Lower leg skin (tissue), 3 donors: ENCODE measurements at regions not wholly inside any gene's neighbourhood (a gene's known extent, or its start where the extent isn't known, plus 50 kb on each side); places are given as distances from the start of the nearest gene placed in this dataset.

ENCODE experiments used
- POLR2A ChIP-seq, 2 donors: fragments of 450-650 bp; IDR thresholded peaks; one replicate each; pipeline ENCODE4 v1.6.1; 2016 to 2017; ENCODE audit warnings: antibody characterized with exemption in 2 of 2, mild to moderate bottlenecking in 1 of 2, moderate library complexity in 1 of 2
- TF ChIP-seq, protein P1 (sequence below), 3 donors: fragments of 450-650 bp; IDR thresholded peaks; one replicate each; pipeline ENCODE4 v1.5.1; 2016; ENCODE audit warnings: antibody characterized with exemption in 3 of 3, mild to moderate bottlenecking in 3 of 3, moderate library complexity in 2 of 3

GRCh38 chr6:21355638-21356037 lies 237.9 kb upstream of the SOX4 start:
- TF ChIP-seq POLR2A (IDR thresholded peaks at IDR 0.05): no peak
- TF ChIP-seq, protein P1, sequence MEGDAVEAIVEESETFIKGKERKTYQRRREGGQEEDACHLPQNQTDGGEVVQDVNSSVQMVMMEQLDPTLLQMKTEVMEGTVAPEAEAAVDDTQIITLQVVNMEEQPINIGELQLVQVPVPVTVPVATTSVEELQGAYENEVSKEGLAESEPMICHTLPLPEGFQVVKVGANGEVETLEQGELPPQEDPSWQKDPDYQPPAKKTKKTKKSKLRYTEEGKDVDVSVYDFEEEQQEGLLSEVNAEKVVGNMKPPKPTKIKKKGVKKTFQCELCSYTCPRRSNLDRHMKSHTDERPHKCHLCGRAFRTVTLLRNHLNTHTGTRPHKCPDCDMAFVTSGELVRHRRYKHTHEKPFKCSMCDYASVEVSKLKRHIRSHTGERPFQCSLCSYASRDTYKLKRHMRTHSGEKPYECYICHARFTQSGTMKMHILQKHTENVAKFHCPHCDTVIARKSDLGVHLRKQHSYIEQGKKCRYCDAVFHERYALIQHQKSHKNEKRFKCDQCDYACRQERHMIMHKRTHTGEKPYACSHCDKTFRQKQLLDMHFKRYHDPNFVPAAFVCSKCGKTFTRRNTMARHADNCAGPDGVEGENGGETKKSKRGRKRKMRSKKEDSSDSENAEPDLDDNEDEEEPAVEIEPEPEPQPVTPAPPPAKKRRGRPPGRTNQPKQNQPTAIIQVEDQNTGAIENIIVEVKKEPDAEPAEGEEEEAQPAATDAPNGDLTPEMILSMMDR (IDR thresholded peaks at IDR 0.05): no peak
